Retinal pigment epithelial cell (primary cell): ENCODE measurements at regions not wholly inside any gene's neighbourhood (a gene's known extent, or its start where the extent isn't known, plus 50 kb on each side); places are given as distances from the start of the nearest gene placed in this dataset.

Source experiments
- DNase-seq: peaks from one replicate; pipeline ENCODE4 v3.0.0-alpha.2; 2010; ENCODE audit warnings: low read depth
- H3K4me3 ChIP-seq: 2 replicates; pipeline ENCODE4 v1.5.1; 2011; ENCODE audit warnings: mild to moderate bottlenecking, low read length, control low read depth, moderate library complexity
- TF ChIP-seq, protein P1 (sequence below): conservative IDR thresholded peaks from 2 replicates; pipeline ENCODE4 v1.5.1; 2011; ENCODE audit warnings: low read depth, low read length, control low read depth, inconsistent platforms

DNA sequence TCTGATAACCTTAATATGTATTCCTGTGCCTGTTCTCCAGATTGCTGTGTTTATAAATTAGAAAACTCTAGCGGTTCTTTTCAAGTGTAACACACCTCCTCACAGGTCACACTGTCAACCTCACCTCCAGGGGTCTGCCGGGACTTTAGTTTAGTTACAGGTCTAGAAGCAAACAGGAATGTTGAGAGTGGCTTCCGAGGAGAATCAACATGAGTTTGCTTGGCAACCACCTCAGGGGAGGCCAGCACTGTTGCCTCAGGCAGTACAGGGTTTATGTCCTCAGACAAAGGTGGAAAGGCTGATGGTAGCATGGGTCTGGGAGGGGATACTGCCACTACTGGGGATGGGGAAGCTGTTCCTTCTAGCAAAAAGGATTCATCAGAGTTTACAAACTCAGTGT lies 438.0 kb downstream of the DTHD1 start:
- TF ChIP-seq, protein P1, sequence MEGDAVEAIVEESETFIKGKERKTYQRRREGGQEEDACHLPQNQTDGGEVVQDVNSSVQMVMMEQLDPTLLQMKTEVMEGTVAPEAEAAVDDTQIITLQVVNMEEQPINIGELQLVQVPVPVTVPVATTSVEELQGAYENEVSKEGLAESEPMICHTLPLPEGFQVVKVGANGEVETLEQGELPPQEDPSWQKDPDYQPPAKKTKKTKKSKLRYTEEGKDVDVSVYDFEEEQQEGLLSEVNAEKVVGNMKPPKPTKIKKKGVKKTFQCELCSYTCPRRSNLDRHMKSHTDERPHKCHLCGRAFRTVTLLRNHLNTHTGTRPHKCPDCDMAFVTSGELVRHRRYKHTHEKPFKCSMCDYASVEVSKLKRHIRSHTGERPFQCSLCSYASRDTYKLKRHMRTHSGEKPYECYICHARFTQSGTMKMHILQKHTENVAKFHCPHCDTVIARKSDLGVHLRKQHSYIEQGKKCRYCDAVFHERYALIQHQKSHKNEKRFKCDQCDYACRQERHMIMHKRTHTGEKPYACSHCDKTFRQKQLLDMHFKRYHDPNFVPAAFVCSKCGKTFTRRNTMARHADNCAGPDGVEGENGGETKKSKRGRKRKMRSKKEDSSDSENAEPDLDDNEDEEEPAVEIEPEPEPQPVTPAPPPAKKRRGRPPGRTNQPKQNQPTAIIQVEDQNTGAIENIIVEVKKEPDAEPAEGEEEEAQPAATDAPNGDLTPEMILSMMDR = no peak
- H3K4me3 ChIP-seq = no peak overlapping the region
- DNase-seq = no peak

GRCh38 chr4:36722986-36723385 lies 441.6 kb downstream of the DTHD1 start:
- TF ChIP-seq, protein P1 = no peak
- no peak overlapping the region for H3K4me3 ChIP-seq
- DNase-seq = no peak

- DNase-seq = no peak
- no peak overlapping the region for H3K4me3 ChIP-seq
- TF ChIP-seq, protein P1 = no peak
Observed at GRCh38 chr4:36734334-36734733, 452.9 kb downstream of the DTHD1 start.

DNA sequence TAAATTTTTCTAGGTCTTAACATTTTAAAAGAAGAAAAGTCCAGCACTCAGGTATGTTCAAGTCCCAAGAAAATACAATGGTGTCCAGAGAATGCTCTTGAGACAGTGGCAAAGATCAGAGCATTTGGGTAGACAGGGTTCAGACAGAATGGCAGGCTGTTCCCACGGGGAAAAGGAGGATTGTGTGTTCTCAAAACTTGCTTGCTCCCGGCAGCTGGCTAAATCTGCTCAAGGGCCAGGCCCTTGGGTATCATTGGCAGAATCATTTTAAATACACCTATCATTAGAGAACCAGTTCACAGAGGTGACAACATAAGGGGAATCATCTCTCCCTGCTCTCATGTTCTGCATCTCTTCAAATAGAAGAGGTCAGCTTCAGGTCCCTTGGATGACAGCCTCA lies 456.3 kb downstream of the DTHD1 start:
- DNase-seq = no peak
- TF ChIP-seq, protein P1 = no peak
- no peak overlapping the region for H3K4me3 ChIP-seq

- TF ChIP-seq, protein P1 = no peak
- DNase-seq = no peak
Observed at GRCh38 chr4:36740796-36741310, 459.4 kb downstream of the DTHD1 start.

GRCh38 chr4:36747277-36748129 lies 466.1 kb downstream of the DTHD1 start:
- TF ChIP-seq, protein P1 = no peak
- no peak overlapping the region for H3K4me3 ChIP-seq
- DNase-seq = no peak

More at GRCh38 chr4:36740796-36741310, 459.4 kb downstream of the DTHD1 start:
- no peak overlapping the region for H3K4me3 ChIP-seq

- TF ChIP-seq, protein P1 = no peak
- H3K4me3 ChIP-seq = no peak overlapping the region
- no peak for DNase-seq
Observed at GRCh38 chr4:36753048-36753447, 471.6 kb downstream of the DTHD1 start.
